H9 (cell line): ENCODE measurements at regions not wholly inside any gene's neighbourhood (a gene's known extent, or its start where the extent isn't known, plus 50 kb on each side); places are given as distances from the start of the nearest gene placed in this dataset.

Source experiments
- DNase-seq: peaks from one replicate; pipeline ENCODE4 v3.0.0-alpha.2; 2017
- H2AFZ ChIP-seq: one replicate; pipeline ENCODE4 v1.6.1; 2013; ENCODE audit warnings: mild to moderate bottlenecking, low read length, control low read depth, moderate library complexity
- H2AK5ac ChIP-seq: 2 replicates; pipeline ENCODE4 v1.6.1; 2013; ENCODE audit warnings: low read length, control low read depth, mixed read lengths; ENCODE audit not compliant: insufficient read length
- H2BK120ac ChIP-seq: one replicate; pipeline ENCODE4 v1.6.1; 2013; ENCODE audit warnings: low read depth, mild to moderate bottlenecking, low read length, control low read depth, inconsistent platforms; ENCODE audit not compliant: poor library complexity, severe bottlenecking
- H2BK12ac ChIP-seq: 2 replicates; pipeline ENCODE4 v1.6.1; 2013; ENCODE audit warnings: low read length, control low read depth, mixed read lengths, low read depth; ENCODE audit not compliant: insufficient read length
- H2BK15ac ChIP-seq: 2 replicates; pipeline ENCODE4 v1.6.1; 2013; ENCODE audit warnings: low read depth, low read length, control low read depth
- H2BK20ac ChIP-seq: one replicate; pipeline ENCODE4 v1.6.1; 2013; ENCODE audit warnings: low read depth, mild to moderate bottlenecking, low read length, control low read depth, inconsistent platforms; ENCODE audit not compliant: poor library complexity, severe bottlenecking
- H2BK5ac ChIP-seq: 2 replicates; pipeline ENCODE4 v1.6.1; 2013; ENCODE audit warnings: low read length, control low read depth, mixed read lengths; ENCODE audit not compliant: insufficient read length
- H3K14ac ChIP-seq: 2 replicates; pipeline ENCODE4 v1.6.1; 2013; ENCODE audit warnings: low read length, control low read depth; ENCODE audit not compliant: insufficient read depth
- H3K18ac ChIP-seq: 2 replicates; pipeline ENCODE4 v1.6.1; 2013; ENCODE audit warnings: low read depth, mild to moderate bottlenecking, mixed read lengths, low read length, control low read depth; ENCODE audit not compliant: insufficient read length
- H3K23ac ChIP-seq: 2 replicates; pipeline ENCODE4 v1.6.1; 2013; ENCODE audit warnings: low read length, control low read depth, mixed read lengths, low read depth; ENCODE audit not compliant: insufficient read length
- H3K23me2 ChIP-seq: 2 replicates; pipeline ENCODE4 v1.6.1; 2013; ENCODE audit warnings: low read depth, mild to moderate bottlenecking, mixed read lengths, low read length, control low read depth; ENCODE audit not compliant: insufficient read length, poor library complexity, severe bottlenecking
- H3K27ac ChIP-seq: 2 replicates; pipeline ENCODE4 v1.5.1; 2013; ENCODE audit warnings: low read length, control low read depth, mixed read lengths, low read depth; ENCODE audit not compliant: insufficient read length
- H3K27me3 ChIP-seq: 2 replicates; pipeline ENCODE4 v1.6.1; 2013; ENCODE audit warnings: low read length, control low read depth, inconsistent platforms; ENCODE audit not compliant: insufficient read depth
- H3K4ac ChIP-seq: 2 replicates; pipeline ENCODE4 v1.6.1; 2013; ENCODE audit warnings: low read depth, mild to moderate bottlenecking, control low read depth, inconsistent platforms, low read length, moderate library complexity
- H3K4me1 ChIP-seq: 2 replicates; pipeline ENCODE4 v1.6.1; 2013; ENCODE audit warnings: low read length, control low read depth, inconsistent platforms; ENCODE audit not compliant: insufficient read depth
- H3K4me2 ChIP-seq: 2 replicates; pipeline ENCODE4 v1.6.1; 2013; ENCODE audit warnings: low read length, control low read depth, mixed read lengths; ENCODE audit not compliant: insufficient read length, insufficient read depth
- H3K56ac ChIP-seq: 2 replicates; pipeline ENCODE4 v1.6.1; 2013; ENCODE audit warnings: low read depth, mild to moderate bottlenecking, mixed read lengths, low read length, control low read depth; ENCODE audit not compliant: insufficient read length
- H3K79me1 ChIP-seq: 2 replicates; pipeline ENCODE4 v1.6.1; 2013; ENCODE audit warnings: low read depth, mild to moderate bottlenecking, moderate library complexity, low read length, control low read depth, inconsistent platforms; ENCODE audit not compliant: insufficient read depth, poor library complexity, severe bottlenecking
- H3K79me2 ChIP-seq: 2 replicates; pipeline ENCODE4 v1.6.1; 2013; ENCODE audit warnings: low read length, control low read depth, inconsistent platforms; ENCODE audit not compliant: insufficient read depth
- H3K9ac ChIP-seq: 2 replicates; pipeline ENCODE4 v1.6.1; 2013; ENCODE audit warnings: low read length, control low read depth, mixed read lengths; ENCODE audit not compliant: insufficient read length; ENCODE audit errors: extremely low read depth
- H3K9me3 ChIP-seq: one replicate; pipeline ENCODE4 v1.6.1; 2013; ENCODE audit warnings: low read depth, low read length, inconsistent platforms; ENCODE audit not compliant: control insufficient read depth
- H3T11ph ChIP-seq: one replicate; pipeline ENCODE4 v1.6.1; 2013; ENCODE audit warnings: mild to moderate bottlenecking, low read length, control low read depth, inconsistent platforms
- H4K20me1 ChIP-seq: one replicate; pipeline ENCODE4 v1.6.1; 2013; ENCODE audit not compliant: control insufficient read depth, insufficient read length, insufficient read depth
- H4K5ac ChIP-seq: 2 replicates; pipeline ENCODE4 v1.6.1; 2013; ENCODE audit warnings: low read depth, mild to moderate bottlenecking, mixed read lengths, low read length, control low read depth; ENCODE audit not compliant: insufficient read length
- H4K8ac ChIP-seq: replicated peaks from 2 replicates; pipeline ENCODE4 v1.6.1; 2013; ENCODE audit warnings: low read length, control low read depth, mixed read lengths, low read depth; ENCODE audit not compliant: insufficient read length
- H4K91ac ChIP-seq: 2 replicates; pipeline ENCODE4 v1.6.1; 2013; ENCODE audit warnings: low read depth, mild to moderate bottlenecking, moderate library complexity, mixed read lengths, low read length, control low read depth; ENCODE audit not compliant: insufficient read length
- H3K27ac Mint-ChIP-seq, 3 experiments: 2 replicates in 2 of 3; 3 replicates in 1 of 3; pipeline ENCODE4 v1.8.0; 2020 to 2021; ENCODE audit warnings: mixed read lengths in 3 of 3, mild to moderate bottlenecking in 1 of 3, moderate library complexity in 1 of 3
- H3K27me3 Mint-ChIP-seq: 2 replicates; pipeline ENCODE4 v1.8.0; 2021; ENCODE audit warnings: low read depth, mild to moderate bottlenecking, moderate library complexity, mixed read lengths
- H3K36me3 Mint-ChIP-seq, 3 experiments: 2 replicates in 2 of 3; 3 replicates in 1 of 3; pipeline ENCODE4 v1.8.0; 2020 to 2021; ENCODE audit warnings: low read depth in 3 of 3, mixed read lengths in 3 of 3; ENCODE audit not compliant: insufficient read depth in 1 of 3
- H3K4me1 Mint-ChIP-seq, 2 experiments: 2 replicates each; pipeline ENCODE4 v1.8.0; 2020; ENCODE audit warnings: mixed read lengths in 2 of 2
- H3K4me3 Mint-ChIP-seq, 2 experiments: 2 replicates in 1 of 2; 3 replicates in 1 of 2; pipeline ENCODE4 v1.8.0; 2020 to 2021; ENCODE audit warnings: mild to moderate bottlenecking in 2 of 2, mixed read lengths in 2 of 2, moderate library complexity in 1 of 2
- H3K9me3 Mint-ChIP-seq, 2 experiments: 2 replicates in 1 of 2; 3 replicates in 1 of 2; pipeline ENCODE4 v1.8.0; 2020; ENCODE audit warnings: mild to moderate bottlenecking in 2 of 2, mixed read lengths in 2 of 2, moderate library complexity in 1 of 2
- WGBS: extraction: QIAGEN DNeasy Blood & Tissue Kit; methylation state at CpG from one replicate; pipeline ENCODE4 v1.1.7; 2013; ENCODE audit warnings: missing lambda C conversion rate, low lambda C conversion rate, mixed read lengths; ENCODE audit not compliant: insufficient read length; ENCODE audit errors: extremely low coverage; 5-methylcytosine and 5-hydroxymethylcytosine counted together
- TF ChIP-seq, protein P1 (sequence below): fragments of 200-600 bp; sonication (generic); conservative IDR thresholded peaks from 3 replicates; pipeline ENCODE4 v1.8.0; 2021; ENCODE audit warnings: antibody characterized with exemption, mild to moderate bottlenecking

DNA sequence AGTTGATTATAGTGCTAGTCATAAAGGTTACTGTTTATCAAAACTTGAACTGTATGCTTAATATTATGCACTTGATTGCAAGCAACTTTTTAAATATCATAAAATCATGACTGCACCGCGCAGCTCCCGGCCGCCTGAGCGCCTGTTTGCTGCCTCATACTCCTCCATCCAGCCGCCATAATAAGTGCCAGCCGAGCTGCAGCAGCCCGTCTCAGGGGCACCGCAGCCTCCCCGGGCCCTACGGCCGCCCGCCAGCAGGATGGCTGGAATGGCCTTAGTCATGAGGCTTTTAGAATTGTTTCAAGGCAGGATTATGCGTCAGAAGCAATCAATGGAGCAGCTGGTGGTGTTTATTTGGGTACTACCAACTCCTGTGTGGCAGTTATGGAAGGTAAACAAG, 337.2 kb downstream of the PAX3 start:
- H2BK5ac ChIP-seq: no peak overlapping the region
- H3K4me1 ChIP-seq: no peaks in the 10 kb centered on the region
- Mint-ChIP-seq H3K4me1 (peaks cover 19 to 25% of the 10 kb centered on the region in 2 experiments), H3K27me3 (no peaks in the 10 kb centered on the region), H3K27ac (no peak overlapping the region), H3K4me3 (no peak overlapping the region), H3K36me3 (no peaks in the 10 kb centered on the region), H3K9me3 (no peaks in the 10 kb centered on the region)
- H4K20me1 ChIP-seq: no peaks in the 10 kb centered on the region
- no peak overlapping the region for H3K4ac ChIP-seq
- H3K27me3 ChIP-seq: no peaks in the 10 kb centered on the region
- H2BK120ac ChIP-seq: no peak overlapping the region
- no peak overlapping the region for H3K56ac ChIP-seq
- no peak overlapping the region for H2BK20ac ChIP-seq
- TF ChIP-seq, protein P1, sequence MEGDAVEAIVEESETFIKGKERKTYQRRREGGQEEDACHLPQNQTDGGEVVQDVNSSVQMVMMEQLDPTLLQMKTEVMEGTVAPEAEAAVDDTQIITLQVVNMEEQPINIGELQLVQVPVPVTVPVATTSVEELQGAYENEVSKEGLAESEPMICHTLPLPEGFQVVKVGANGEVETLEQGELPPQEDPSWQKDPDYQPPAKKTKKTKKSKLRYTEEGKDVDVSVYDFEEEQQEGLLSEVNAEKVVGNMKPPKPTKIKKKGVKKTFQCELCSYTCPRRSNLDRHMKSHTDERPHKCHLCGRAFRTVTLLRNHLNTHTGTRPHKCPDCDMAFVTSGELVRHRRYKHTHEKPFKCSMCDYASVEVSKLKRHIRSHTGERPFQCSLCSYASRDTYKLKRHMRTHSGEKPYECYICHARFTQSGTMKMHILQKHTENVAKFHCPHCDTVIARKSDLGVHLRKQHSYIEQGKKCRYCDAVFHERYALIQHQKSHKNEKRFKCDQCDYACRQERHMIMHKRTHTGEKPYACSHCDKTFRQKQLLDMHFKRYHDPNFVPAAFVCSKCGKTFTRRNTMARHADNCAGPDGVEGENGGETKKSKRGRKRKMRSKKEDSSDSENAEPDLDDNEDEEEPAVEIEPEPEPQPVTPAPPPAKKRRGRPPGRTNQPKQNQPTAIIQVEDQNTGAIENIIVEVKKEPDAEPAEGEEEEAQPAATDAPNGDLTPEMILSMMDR: no peak
- no peak overlapping the region for H3K4me2 ChIP-seq
- no peak overlapping the region for H3T11ph ChIP-seq
- no peak overlapping the region for H3K18ac ChIP-seq
- no peak for DNase-seq
- H3K9me3 ChIP-seq: no peaks in the 10 kb centered on the region
- H3K14ac ChIP-seq: no peak overlapping the region
- no peak overlapping the region for H4K91ac ChIP-seq
- H2AK5ac ChIP-seq: no peak overlapping the region
- H3K23me2 ChIP-seq: no peaks in the 10 kb centered on the region
- H2AFZ ChIP-seq: no peak overlapping the region
- H2BK12ac ChIP-seq: no peak overlapping the region
- WGBS: no CpG with 5 or more reads among the region's 14 CpGs
- no peak overlapping the region for H4K5ac ChIP-seq
- no peak overlapping the region for H4K8ac ChIP-seq
- no peak overlapping the region for H2BK15ac ChIP-seq
- no peaks in the 10 kb centered on the region for H3K79me1 ChIP-seq
- no peaks in the 10 kb centered on the region for H3K79me2 ChIP-seq
- H3K23ac ChIP-seq: no peak overlapping the region
- no peak overlapping the region for H3K9ac ChIP-seq
- H3K27ac ChIP-seq: no peak overlapping the region
